Renal cortex interstitium (tissue), 11 donors: ENCODE measurements at regions not wholly inside any gene's neighbourhood (a gene's known extent, or its start where the extent isn't known, plus 50 kb on each side); places are given as distances from the start of the nearest gene placed in this dataset.

ENCODE experiments used
- DNase-seq, 11 donors: peaks; one replicate each; pipeline ENCODE4 v3.0.0-alpha.2; 2013; ENCODE audit warnings: low read depth in 9 of 11, low spot score in 4 of 11; ENCODE audit errors: extremely low read depth in 1 of 11

- no peak for DNase-seq
Observed at GRCh38 chr4:1462009-1462767, 55.9 kb upstream of the NKX1-1 start.

- no peak for DNase-seq
Observed at GRCh38 chr4:1460967-1461868, 55.0 kb upstream of the NKX1-1 start.

DNA sequence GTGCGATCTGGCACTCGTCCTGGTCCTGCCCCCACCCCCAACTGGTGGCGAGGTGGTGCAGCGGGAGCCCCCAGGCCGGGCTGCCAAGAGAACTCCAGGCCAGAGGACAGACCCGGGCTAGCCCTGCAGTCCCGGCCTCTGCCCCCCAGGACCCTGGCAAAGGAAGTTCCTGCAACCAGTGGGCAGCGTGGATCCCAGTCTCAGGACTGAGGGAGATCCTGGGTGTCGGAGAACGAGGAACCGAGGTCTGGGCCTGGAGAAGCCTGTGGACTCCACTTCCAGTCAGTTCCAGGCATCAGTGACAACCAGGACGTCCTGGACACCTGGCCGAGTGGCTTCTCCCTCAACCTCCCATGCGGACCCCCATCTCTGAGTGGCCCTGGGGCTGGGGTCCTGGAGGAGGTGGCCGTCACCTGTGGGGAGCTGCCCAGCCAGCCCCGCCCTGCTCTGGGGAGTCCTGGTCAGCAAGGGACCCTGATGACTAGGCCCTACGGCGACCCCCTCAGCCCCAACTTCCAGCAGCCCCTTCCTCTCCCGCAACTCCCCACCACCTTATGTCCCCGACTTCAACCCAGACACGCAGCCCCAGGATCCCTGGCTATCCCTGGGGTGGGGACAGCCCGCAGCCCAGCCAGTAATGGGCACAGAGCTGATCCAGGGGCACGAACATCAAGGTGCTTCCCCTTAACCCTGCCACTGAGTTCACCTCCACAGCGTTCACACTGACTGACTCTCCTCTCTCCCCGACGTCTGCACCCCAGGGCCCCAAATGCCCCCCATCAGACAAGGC, 53.7 kb upstream of the NKX1-1 start:
- DNase-seq, result no peak

DNA sequence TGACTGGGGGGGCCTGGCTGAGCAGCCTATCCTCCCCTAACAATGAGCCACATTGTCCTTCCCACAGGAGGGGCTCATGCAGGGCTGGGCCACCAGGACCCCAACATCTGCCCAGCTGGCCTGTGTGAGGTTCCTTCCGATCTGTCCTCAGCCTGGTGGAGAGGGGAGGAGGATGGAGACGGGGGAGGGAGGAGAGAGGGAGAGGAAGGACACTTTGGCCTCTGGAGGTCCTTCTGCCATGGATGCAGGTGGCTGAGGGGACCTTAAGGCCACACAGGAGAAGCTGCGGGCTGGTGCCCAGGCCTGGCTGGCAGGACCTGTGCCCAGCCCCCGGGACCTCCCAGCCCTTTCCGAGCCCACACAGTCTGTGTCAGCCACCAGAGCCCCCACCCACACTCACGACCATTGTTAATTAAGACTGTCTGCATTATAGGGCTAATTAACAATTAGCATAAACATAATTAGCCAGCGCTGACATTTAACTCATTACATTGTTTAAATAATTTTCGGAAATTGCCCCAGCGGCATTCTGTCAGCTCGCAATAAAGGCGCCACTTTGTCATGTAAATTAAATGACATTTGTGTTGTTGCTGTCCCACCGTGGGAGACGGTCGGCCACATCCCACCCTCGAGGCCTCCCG, 53.0 kb upstream of the NKX1-1 start:
- no peak for DNase-seq

DNA sequence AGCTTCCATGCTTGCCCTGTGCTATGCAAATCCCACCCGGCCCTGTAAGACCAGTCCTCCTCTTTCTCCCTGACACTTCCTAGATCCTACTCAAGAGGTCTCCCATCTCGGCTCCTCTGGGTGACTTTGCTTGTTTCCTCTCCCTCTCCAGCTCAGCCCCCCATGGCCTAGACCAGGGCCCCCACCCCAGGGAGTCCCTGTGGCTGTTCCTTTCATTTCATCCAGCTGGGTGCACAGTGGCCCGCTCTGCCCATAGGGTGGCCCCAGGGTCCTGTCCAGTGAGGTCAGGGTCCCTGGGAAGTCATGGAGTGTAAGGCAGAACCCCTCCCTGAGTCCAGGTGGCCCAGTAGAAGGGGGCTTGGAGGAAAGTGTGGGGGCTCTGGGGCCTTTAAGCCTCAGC, 52.3 kb upstream of the NKX1-1 start:
- DNase-seq, result no peak
